Renal cortical epithelial cell (primary cell): ENCODE measurements at regions not wholly inside any gene's neighbourhood (a gene's known extent, or its start where the extent isn't known, plus 50 kb on each side); places are given as distances from the start of the nearest gene placed in this dataset.

ENCODE experiments used
- DNase-seq: peaks from one replicate; pipeline ENCODE4 v3.0.0-alpha.2; 2011; ENCODE audit warnings: low read depth

- DNase-seq = no peak
These were observed 1101.7 kb upstream of the GHITM start for GRCh38 chr10:83037653-83038052.

- no peak for DNase-seq
These were observed 1100.7 kb upstream of the GHITM start for GRCh38 chr10:83038631-83039030.

GRCh38 chr10:83045731-83046130 is 1093.6 kb upstream of the GHITM start:
- DNase-seq = no peak

- DNase-seq = no peak
These were observed 1088.5 kb upstream of the GHITM start for GRCh38 chr10:83050815-83051214.

GRCh38 chr10:83062871-83063270 is 1076.4 kb upstream of the GHITM start:
- DNase-seq = no peak

GRCh38 chr10:83073472-83073871 is 1065.8 kb upstream of the GHITM start:
- no peak for DNase-seq

GRCh38 chr10:83075016-83075814 is 1064.1 kb upstream of the GHITM start:
- DNase-seq = no peak

- DNase-seq = no peak
These were observed 1063.4 kb upstream of the GHITM start for GRCh38 chr10:83075815-83076355.

GRCh38 chr10:83076443-83076842 is 1062.9 kb upstream of the GHITM start:
- no peak for DNase-seq

GRCh38 chr10:83078160-83078559 is 1061.1 kb upstream of the GHITM start:
- DNase-seq = no peak

- DNase-seq = no peak
These were observed 1060.7 kb upstream of the GHITM start for GRCh38 chr10:83078645-83079044.

- DNase-seq = no peak
These were observed 1055.5 kb upstream of the GHITM start for GRCh38 chr10:83083831-83084230.

GRCh38 chr10:83089335-83089734 is 1050.0 kb upstream of the GHITM start:
- no peak for DNase-seq

- DNase-seq = no peak
These were observed 1034.7 kb upstream of the GHITM start for GRCh38 chr10:83104616-83105015.

- no peak for DNase-seq
These were observed 1030.6 kb upstream of the GHITM start for GRCh38 chr10:83108565-83109333.

- no peak for DNase-seq
These were observed 1020.0 kb upstream of the GHITM start for GRCh38 chr10:83119346-83119745.

GRCh38 chr10:83122336-83122735 is 1017.0 kb upstream of the GHITM start:
- DNase-seq = no peak

GRCh38 chr10:83127942-83128575 is 1011.2 kb upstream of the GHITM start:
- no peak for DNase-seq

GRCh38 chr10:83140811-83141210 is 998.5 kb upstream of the GHITM start:
- DNase-seq = no peak

- no peak for DNase-seq
These were observed 997.2 kb upstream of the GHITM start for GRCh38 chr10:83142074-83142563.

GRCh38 chr10:83144461-83144860 is 994.8 kb upstream of the GHITM start:
- no peak for DNase-seq

GRCh38 chr10:83153714-83154113 is 985.6 kb upstream of the GHITM start:
- DNase-seq = no peak
